ENCODE measurements at regions not wholly inside any gene's neighbourhood (a gene's known extent, or its start where the extent isn't known, plus 50 kb on each side); places are given as distances from the start of the nearest gene placed in this dataset.

- no peak for DNase-seq (ENCODE audit: extremely low read depth, low read depth)
Observed at GRCh38 chr13:32905063-32905863, 111.0 kb upstream of the KL start.

GRCh38 chr13:32905864-32906180, 110.4 kb upstream of the KL start:
- no peak for DNase-seq (ENCODE audit: extremely low read depth, low read depth)

- no peak for DNase-seq (ENCODE audit: extremely low read depth, low read depth)
Observed at GRCh38 chr13:32907211-32907610, 109.0 kb upstream of the KL start.

- no peak for DNase-seq (ENCODE audit: extremely low read depth, low read depth)
Observed at GRCh38 chr13:32910530-32910929, 105.7 kb upstream of the KL start.

- peak; percentile 16 for DNase-seq (ENCODE audit: extremely low read depth, low read depth)
Observed at GRCh38 chr13:32911506-32911905, 104.7 kb upstream of the KL start.

- no peak for DNase-seq (ENCODE audit: extremely low read depth, low read depth)
Observed at GRCh38 chr13:32914686-32915085, 101.5 kb upstream of the KL start.

- no peak for DNase-seq (ENCODE audit: extremely low read depth, low read depth)
Observed at GRCh38 chr13:32917504-32917903, 98.7 kb upstream of the KL start.

- DNase-seq (ENCODE audit: extremely low read depth, low read depth) = no peak
Observed at GRCh38 chr13:32923725-32924124, 92.5 kb upstream of the KL start.

- no peak for DNase-seq (ENCODE audit: extremely low read depth, low read depth)
Observed at GRCh38 chr13:32924886-32925285, 91.3 kb upstream of the KL start.

- no peak for DNase-seq (ENCODE audit: extremely low read depth, low read depth)
Observed at GRCh38 chr13:32925506-32925905, 90.7 kb upstream of the KL start.

GRCh38 chr13:32932376-32932775, 83.8 kb upstream of the KL start:
- DNase-seq (ENCODE audit: extremely low read depth, low read depth) = no peak

GRCh38 chr13:32936716-32937115, 79.5 kb upstream of the KL start:
- no peak for DNase-seq (ENCODE audit: extremely low read depth, low read depth)

GRCh38 chr13:32938314-32938713, 77.9 kb upstream of the KL start:
- DNase-seq (ENCODE audit: extremely low read depth, low read depth) = no peak

GRCh38 chr13:32938907-32939306, 77.3 kb upstream of the KL start:
- no peak for DNase-seq (ENCODE audit: extremely low read depth, low read depth)

GRCh38 chr13:32940601-32941000, 75.6 kb upstream of the KL start:
- DNase-seq (ENCODE audit: extremely low read depth, low read depth) = no peak

- no peak for DNase-seq (ENCODE audit: extremely low read depth, low read depth)
Observed at GRCh38 chr13:32941368-32941767, 74.9 kb upstream of the KL start.

GRCh38 chr13:32946558-32946957, 69.7 kb upstream of the KL start:
- no peak for DNase-seq (ENCODE audit: extremely low read depth, low read depth)

GRCh38 chr13:32947411-32948276, 68.6 kb upstream of the KL start:
- no peak for DNase-seq (ENCODE audit: extremely low read depth, low read depth)

GRCh38 chr13:32949820-32950219, 66.4 kb upstream of the KL start:
- no peak for DNase-seq (ENCODE audit: extremely low read depth, low read depth)

- DNase-seq (ENCODE audit: extremely low read depth, low read depth) = no peak
Observed at GRCh38 chr13:32951580-32951979, 64.6 kb upstream of the KL start.

- no peak for DNase-seq (ENCODE audit: extremely low read depth, low read depth)
Observed at GRCh38 chr13:32955881-32956594, 60.2 kb upstream of the KL start.

- no peak for DNase-seq (ENCODE audit: extremely low read depth, low read depth)
Observed at GRCh38 chr13:32956595-32956933, 59.7 kb upstream of the KL start.
